Activated CD4-positive, alpha-beta memory T cell treated with anti-CD3 and anti-CD28 coated beads for 36 hours (primary cell): ENCODE measurements at regions not wholly inside any gene's neighbourhood (a gene's known extent, or its start where the extent isn't known, plus 50 kb on each side); places are given as distances from the start of the nearest gene placed in this dataset.

ENCODE experiments used
- CTCF ChIA-PET: fragments of 350-600 bp; sonication (Branson Sonifier 250); formaldehyde crosslinking; loops from one replicate; lab custom pipeline; 2021; ENCODE audit warnings: antibody characterized with exemption, inconsistent platforms; lab: Charles Lee
- POLR2A ChIA-PET: fragments of 350-600 bp; sonication (Branson Sonifier 250); formaldehyde crosslinking; loops from one replicate; lab custom pipeline; 2021; ENCODE audit warnings: antibody characterized with exemption; lab: Charles Lee
- DNase-seq: peaks from one replicate; pipeline ENCODE4 v3.0.0-alpha.2; 2020
- H3K27ac Mint-ChIP-seq: one replicate; pipeline ENCODE4 v1.8.0; 2021; ENCODE audit warnings: mixed read lengths
- H3K27me3 Mint-ChIP-seq: one replicate; pipeline ENCODE4 v1.8.0; 2021; ENCODE audit warnings: mixed read lengths
- H3K36me3 Mint-ChIP-seq: one replicate; pipeline ENCODE4 v1.8.0; 2021; ENCODE audit warnings: mixed read lengths
- H3K4me1 Mint-ChIP-seq: one replicate; pipeline ENCODE4 v1.8.0; 2021; ENCODE audit warnings: low read depth, mixed read lengths
- H3K4me3 Mint-ChIP-seq: one replicate; pipeline ENCODE4 v1.8.0; 2021; ENCODE audit warnings: mild to moderate bottlenecking, mixed read lengths
- H3K9me3 Mint-ChIP-seq: one replicate; pipeline ENCODE4 v1.8.0; 2021; ENCODE audit warnings: mixed read lengths
- intact Hi-C: fragments of 100-400 bp; cut with micrococcal nuclease; formaldehyde crosslinking; loops from one replicate; pipeline ENCODE4 v1.15.1; 2023

DNA sequence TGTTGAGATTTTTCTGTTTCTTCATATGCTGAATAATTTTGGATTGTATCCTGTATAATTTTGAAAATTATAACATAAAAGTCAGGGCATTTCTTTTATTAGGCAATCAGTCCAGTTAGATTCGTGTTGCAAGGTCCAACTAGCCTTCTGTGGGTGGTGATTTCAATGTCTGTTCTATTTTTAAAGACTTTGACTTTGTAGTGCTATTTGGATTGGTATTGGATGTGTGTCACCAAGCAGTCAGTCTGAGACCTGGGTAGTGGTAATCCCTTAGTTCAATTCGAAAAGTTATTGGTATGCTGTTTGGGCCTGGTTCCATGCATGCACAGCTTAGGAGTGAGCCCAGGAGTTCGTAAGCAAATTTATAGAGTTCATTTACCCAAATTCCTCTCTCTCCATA lies 82.2 kb downstream of the EPDR1 start:
- POLR2A ChIA-PET, result no interaction called here
- intact Hi-C loops, result no loop called here
- H3K9me3 Mint-ChIP-seq, result no peaks in the 10 kb centered on the region
- no peaks in the 10 kb centered on the region for H3K4me1 Mint-ChIP-seq
- no peak overlapping the region for H3K4me3 Mint-ChIP-seq
- CTCF ChIA-PET, result no interaction called here
- H3K27ac Mint-ChIP-seq, result no peak overlapping the region
- H3K36me3 Mint-ChIP-seq, result no peaks in the 10 kb centered on the region
- H3K27me3 Mint-ChIP-seq, result peaks cover 3% of the 10 kb centered on the region
- DNase-seq, result no peak

DNA sequence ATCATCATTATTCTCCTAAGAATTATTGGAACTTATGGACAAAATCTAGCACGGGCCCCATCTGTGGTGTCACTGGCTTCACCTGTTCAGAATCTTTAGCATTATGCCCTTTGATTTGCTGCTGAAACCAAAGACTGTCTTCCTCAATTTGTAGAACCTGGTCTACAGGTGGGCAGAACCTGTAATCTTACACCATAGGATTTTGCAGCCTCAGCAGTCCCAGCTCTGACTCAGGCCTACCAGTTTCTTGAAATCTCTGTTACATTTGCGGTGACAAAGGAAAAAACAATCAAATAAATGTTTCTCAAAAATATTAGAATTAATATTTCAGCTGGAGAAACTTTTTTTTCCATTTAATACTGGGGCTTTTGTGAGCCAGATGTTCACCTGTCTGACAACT lies 86.1 kb downstream of the EPDR1 start:
- H3K4me1 Mint-ChIP-seq, result no peaks in the 10 kb centered on the region
- POLR2A ChIA-PET, result no interaction called here
- no peak overlapping the region for H3K4me3 Mint-ChIP-seq
- H3K9me3 Mint-ChIP-seq, result peaks cover 5% of the 10 kb centered on the region
- no peak overlapping the region for H3K27ac Mint-ChIP-seq
- no peak for DNase-seq
- peaks cover 3% of the 10 kb centered on the region for H3K27me3 Mint-ChIP-seq
- no peaks in the 10 kb centered on the region for H3K36me3 Mint-ChIP-seq
- intact Hi-C loops, result no loop called here
- CTCF ChIA-PET, result no interaction called here

DNA sequence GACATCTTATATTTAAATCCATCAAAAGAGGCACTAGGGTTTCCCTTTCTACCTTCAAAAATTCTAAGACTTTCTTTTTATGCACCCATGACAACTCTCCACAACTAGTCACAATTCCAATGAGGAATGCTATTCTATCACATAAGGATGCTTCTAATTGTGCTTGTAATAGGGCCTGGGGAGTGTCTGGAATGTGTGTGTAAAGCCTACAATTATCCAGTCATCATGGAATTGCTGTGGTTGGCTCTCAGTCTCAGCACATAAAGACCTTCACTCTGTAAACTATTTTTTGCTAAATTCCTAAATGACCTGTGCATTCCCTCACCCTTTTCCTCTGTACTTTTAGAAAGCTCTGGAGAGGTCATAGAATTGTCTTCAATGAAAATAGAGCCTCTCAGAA lies 86.7 kb downstream of the EPDR1 start:
- ChIA-PET CTCF (interaction anchor here (1.0 kb wide), 1 partner anchor 90 kb away, joined by 4 read pairs; no protein-coding TSS in a partner anchor), POLR2A (no interaction called here)
- Mint-ChIP-seq H3K4me1 (no peaks in the 10 kb centered on the region), H3K36me3 (no peaks in the 10 kb centered on the region), H3K27ac (no peak overlapping the region), H3K4me3 (no peak overlapping the region), H3K27me3 (peaks cover 3% of the 10 kb centered on the region), H3K9me3 (peaks cover 5% of the 10 kb centered on the region)
- no peak for DNase-seq
- intact Hi-C loops, result no loop called here

DNA sequence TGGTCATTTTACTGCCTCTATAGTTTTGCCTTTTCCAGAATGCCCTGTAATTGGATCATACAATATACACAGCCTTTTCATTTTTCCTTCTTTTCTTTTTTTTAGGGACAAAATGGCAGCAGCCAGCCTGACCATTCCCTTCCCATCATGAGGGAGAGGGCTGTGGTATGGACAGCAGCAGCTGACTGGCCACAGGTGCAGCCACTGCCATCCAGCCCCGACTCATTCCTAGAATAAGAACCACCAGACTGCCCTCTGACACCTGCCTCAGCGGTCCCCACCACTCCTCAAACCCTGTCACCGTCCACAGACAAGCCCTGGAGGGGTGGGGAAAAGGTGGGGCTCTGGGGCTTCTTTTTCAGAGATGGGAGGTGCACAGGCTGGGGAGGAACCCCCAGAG lies 92.8 kb downstream of the EPDR1 start:
- ChIA-PET POLR2A (no interaction called here), CTCF (no interaction called here)
- Mint-ChIP-seq H3K4me3 (no peak overlapping the region), H3K4me1 (no peaks in the 10 kb centered on the region), H3K27ac (no peak overlapping the region), H3K9me3 (peaks cover 5% of the 10 kb centered on the region), H3K27me3 (peaks cover 3% of the 10 kb centered on the region), H3K36me3 (no peaks in the 10 kb centered on the region)
- intact Hi-C loops, result no loop called here
- no peak for DNase-seq

DNA sequence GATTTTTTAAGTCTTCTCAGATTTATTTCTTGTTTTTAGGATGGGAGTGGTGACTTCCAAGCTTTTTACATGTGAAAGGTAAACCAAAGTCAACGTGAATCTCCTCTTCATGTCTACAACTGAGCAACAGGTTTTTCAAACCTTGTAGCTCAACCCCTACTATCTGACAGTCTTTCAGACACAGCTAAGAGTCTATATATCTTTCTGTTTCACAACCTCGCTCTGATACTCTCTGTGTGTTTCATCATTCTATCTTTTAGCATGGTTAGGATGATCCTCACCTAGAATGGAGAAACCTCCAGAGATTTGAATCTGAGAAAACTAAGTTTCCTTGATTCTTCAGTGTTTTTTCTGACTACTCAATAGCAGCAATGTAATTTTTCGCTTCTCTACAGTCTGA lies 96.1 kb downstream of the EPDR1 start:
- Mint-ChIP-seq H3K27me3 (peaks cover 3% of the 10 kb centered on the region), H3K4me3 (no peak overlapping the region), H3K4me1 (no peaks in the 10 kb centered on the region), H3K27ac (no peak overlapping the region), H3K9me3 (no peaks in the 10 kb centered on the region), H3K36me3 (no peaks in the 10 kb centered on the region)
- ChIA-PET POLR2A (no interaction called here), CTCF (no interaction called here)
- DNase-seq, result no peak
- intact Hi-C loops, result no loop called here

DNA sequence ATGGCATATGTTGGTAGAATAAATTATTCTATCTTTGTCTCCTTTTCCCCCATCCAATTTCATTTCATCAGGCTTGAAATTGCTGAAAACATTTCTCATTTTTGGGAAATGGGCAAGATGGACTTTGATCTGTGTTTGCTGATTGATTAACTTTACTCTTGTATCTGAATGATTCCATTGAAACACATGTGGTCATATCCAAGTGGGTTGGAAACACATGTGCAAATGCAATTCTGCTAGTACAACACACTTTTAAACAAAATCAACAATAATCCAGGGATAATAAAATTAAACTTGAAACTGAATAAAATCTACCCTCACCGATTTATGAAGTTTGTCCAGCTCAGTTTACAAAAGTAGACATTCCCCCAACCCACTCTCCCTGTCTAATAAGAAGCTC lies 96.9 kb downstream of the EPDR1 start:
- Mint-ChIP-seq H3K9me3 (no peaks in the 10 kb centered on the region), H3K4me3 (no peak overlapping the region), H3K36me3 (no peaks in the 10 kb centered on the region), H3K4me1 (no peaks in the 10 kb centered on the region), H3K27ac (no peak overlapping the region), H3K27me3 (peaks cover 3% of the 10 kb centered on the region)
- POLR2A ChIA-PET, result no interaction called here
- intact Hi-C loops, result no loop called here
- CTCF ChIA-PET, result no interaction called here
- DNase-seq, result no peak

DNA sequence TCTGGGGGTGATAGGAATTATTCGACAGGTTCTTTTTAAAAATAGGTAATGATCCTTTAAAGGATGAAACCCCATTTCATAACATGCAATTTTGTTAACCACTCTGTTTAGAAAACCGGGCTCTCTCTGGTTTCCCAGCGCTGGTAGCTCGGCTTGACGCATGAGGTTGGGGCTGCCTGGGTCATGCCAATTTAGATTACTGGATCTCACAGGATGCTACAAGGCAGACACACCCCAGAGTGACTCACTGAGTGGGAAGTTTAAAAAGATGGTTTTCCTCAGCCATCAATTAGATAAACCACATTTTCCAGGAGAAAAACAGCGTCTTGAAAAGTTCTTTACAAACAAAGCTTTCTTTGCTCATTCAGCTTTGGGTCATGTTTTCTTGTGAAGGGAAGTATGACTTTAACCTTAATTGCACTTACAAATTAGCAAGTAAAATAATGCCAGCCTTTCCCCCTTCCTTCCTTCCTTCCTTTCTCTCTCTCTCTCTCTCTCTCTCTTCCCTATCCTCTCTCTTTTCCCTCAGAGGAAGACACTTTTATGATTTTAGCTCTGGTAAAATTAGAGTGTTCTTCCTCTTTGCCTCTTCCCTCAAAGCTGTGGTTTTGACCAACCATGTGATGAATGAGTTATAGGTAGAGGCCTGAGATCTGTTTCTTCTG lies 99.8 kb downstream of the EPDR1 start:
- no peak overlapping the region for H3K4me3 Mint-ChIP-seq
- no peaks in the 10 kb centered on the region for H3K4me1 Mint-ChIP-seq
- POLR2A ChIA-PET, result no interaction called here
- H3K27ac Mint-ChIP-seq, result no peak overlapping the region
- intact Hi-C loops, result no loop called here
- H3K9me3 Mint-ChIP-seq, result no peaks in the 10 kb centered on the region
- no peak for DNase-seq
- peaks cover 2% of the 10 kb centered on the region for H3K27me3 Mint-ChIP-seq
- no peaks in the 10 kb centered on the region for H3K36me3 Mint-ChIP-seq
- CTCF ChIA-PET, result no interaction called here

DNA sequence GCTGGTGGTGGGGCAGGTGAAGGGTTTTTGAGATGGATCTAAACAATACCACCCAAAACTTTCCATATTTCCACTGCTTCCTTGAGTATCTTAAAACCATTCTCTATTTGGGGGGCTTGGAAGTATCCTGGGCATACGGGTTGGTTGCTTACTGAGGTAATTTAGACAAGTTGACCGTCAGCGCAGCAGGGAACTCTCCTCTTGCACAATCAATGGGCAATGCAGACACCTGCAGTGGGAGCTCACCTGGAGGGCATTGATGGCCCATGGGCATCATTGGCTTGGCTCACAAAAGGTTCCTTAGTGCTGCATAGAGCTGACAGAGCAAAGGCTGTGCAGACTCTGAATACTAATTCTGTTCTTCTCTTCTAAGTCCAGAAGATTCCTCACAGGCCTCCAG lies 101.5 kb downstream of the EPDR1 start:
- Mint-ChIP-seq H3K36me3 (no peaks in the 10 kb centered on the region), H3K4me3 (no peak overlapping the region), H3K9me3 (no peaks in the 10 kb centered on the region), H3K4me1 (no peaks in the 10 kb centered on the region), H3K27me3 (peaks cover 1% of the 10 kb centered on the region), H3K27ac (no peak overlapping the region)
- intact Hi-C loops, result no loop called here
- ChIA-PET POLR2A (no interaction called here), CTCF (no interaction called here)
- no peak for DNase-seq

DNA sequence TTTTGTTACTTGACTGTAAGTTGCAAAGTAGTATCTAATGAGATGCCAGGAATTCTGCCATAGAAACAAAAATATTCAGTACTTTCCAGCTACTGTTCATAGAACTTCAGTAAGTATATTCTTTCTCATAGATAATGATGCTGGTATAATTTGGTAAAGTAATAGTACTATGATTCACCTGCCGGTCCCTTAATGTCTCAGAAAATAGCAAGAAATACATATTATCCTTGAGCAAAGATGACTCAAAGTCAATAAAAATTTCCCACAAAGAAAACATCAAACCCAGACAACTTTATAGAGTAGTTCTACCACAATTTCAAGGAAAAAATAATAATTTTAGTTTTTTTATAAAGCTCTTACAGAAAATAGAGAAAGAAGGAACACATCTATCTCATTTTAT lies 105.4 kb downstream of the EPDR1 start:
- Mint-ChIP-seq H3K36me3 (no peaks in the 10 kb centered on the region), H3K9me3 (no peaks in the 10 kb centered on the region), H3K4me3 (no peak overlapping the region), H3K4me1 (no peaks in the 10 kb centered on the region), H3K27ac (no peak overlapping the region), H3K27me3 (no peaks in the 10 kb centered on the region)
- DNase-seq, result no peak
- intact Hi-C loops, result no loop called here
- CTCF ChIA-PET, result no interaction called here
- POLR2A ChIA-PET, result no interaction called here

DNA sequence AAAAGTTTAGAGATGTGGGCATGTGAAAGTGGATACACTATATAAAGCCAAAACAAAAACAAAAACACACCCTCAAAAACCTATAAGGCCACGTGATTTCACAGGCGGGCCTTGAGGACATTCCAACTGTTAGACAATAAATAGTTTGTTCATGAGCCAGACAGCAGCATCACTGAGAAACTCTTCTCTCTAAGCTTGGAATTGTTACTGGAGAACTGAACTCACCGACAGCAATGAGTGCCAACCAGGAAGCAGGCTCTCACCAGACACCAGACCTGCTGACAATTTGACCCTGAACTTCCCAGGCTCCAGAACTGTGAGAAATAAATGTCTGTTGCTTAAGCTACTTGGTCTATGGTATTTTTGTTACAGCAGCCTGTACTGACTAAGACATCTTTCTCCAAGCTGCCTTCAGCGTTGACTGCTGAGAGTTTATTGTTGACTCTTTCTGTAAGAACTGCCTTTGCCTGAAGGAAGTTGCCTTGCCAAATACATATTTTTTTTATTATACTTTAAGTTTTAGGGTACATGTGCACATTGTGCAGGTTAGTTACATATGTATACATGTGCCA lies 107.5 kb downstream of the EPDR1 start:
- Mint-ChIP-seq H3K27me3 (no peaks in the 10 kb centered on the region), H3K36me3 (no peaks in the 10 kb centered on the region), H3K9me3 (no peaks in the 10 kb centered on the region), H3K27ac (no peak overlapping the region), H3K4me1 (no peaks in the 10 kb centered on the region), H3K4me3 (no peak overlapping the region)
- DNase-seq, result no peak
- CTCF ChIA-PET, result no interaction called here
- POLR2A ChIA-PET, result no interaction called here
- intact Hi-C loops, result no loop called here

DNA sequence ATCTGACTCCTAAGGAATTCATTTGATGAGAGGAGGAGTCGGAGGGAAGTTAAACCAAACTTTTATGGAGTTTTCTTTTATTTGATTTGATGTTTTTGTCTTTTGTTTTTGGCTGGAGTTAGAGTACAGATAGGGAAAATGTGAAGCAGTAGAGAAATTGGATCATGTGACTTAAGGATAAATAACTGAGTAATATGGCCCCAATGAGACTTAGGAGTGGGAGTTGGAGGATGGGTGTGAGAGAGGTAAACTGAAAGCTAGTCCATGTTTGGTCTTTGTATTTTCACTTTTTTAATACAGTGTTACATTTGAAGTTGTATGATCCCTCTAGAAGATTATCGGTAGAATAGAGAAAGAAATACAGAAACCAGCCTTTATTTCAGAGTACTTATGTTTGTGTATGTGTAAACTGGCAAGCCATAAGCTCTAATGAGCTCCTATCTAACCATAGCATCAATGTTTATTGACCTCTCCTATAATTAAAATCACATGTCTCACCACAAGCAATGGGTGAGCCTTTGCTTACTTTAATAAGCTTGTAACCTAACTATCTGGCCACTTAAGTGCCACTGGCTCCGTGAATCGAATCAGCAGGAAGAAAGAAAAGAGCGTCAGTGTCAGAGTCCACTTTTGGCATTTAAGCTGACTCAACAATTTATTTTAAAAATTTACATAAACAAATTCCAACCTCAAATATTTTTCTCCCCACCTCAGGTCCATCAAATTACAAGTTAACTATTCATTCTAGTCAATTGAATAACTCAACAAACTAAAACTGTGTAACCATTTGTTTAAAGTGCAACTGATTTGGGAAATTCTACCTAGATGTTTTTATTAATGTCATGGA lies 113.8 kb downstream of the EPDR1 start:
- no peak overlapping the region for H3K27ac Mint-ChIP-seq
- H3K9me3 Mint-ChIP-seq, result no peaks in the 10 kb centered on the region
- no peak overlapping the region for H3K4me3 Mint-ChIP-seq
- ChIA-PET POLR2A (no interaction called here), CTCF (no interaction called here)
- H3K27me3 Mint-ChIP-seq, result peaks cover 3% of the 10 kb centered on the region
- no peaks in the 10 kb centered on the region for H3K4me1 Mint-ChIP-seq
- no peak for DNase-seq
- intact Hi-C loops, result no loop called here
- H3K36me3 Mint-ChIP-seq, result no peaks in the 10 kb centered on the region

DNA sequence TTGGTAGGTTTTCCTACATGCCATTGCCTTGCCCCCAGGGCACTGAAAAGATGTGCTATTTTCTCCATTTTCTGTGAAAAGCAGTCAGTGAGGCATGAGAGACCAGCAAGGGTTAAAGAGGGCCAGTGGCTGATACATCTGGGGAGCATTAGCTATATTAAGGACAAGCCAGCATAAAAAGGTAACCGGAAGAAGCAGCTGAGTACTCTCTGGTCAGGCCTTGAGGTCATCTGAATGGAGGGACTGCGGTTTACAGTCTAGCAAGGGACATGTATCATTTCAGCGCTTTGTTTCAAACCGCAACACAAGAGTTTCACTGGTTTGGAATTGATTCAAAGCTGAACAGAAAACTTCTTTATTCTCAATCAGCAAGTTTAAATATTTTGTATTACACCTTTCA lies 120.4 kb downstream of the EPDR1 start:
- H3K36me3 Mint-ChIP-seq, result no peaks in the 10 kb centered on the region
- intact Hi-C loops, result no loop called here

DNA sequence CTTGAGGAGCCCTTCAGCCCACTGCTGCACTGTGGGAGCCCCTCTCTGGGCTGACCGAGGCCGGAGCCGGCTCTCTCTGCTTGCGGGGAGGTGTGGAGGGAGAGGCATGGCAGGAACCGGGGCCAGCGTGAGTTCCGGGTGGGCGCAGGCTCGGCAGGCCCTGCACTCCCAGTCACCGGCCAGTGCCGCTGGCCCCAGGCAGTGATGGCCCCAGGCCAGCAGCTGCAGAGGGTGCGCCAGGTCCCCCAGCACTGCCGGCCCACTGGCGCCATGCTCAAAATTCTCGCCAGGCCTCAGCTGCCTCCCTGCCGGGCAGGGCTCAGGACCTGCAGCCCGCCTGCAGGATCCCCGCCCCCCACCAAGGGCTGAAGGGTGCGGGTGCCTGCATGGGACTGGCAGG lies 128.4 kb upstream of the STARD3NL start:
- Mint-ChIP-seq H3K27me3 (peaks cover 7% of the 10 kb centered on the region), H3K27ac (no peak overlapping the region), H3K4me1 (no peaks in the 10 kb centered on the region), H3K4me3 (no peak overlapping the region), H3K9me3 (no peaks in the 10 kb centered on the region), H3K36me3 (no peaks in the 10 kb centered on the region)
- intact Hi-C loops, result no loop called here
- ChIA-PET CTCF (no interaction called here), POLR2A (no interaction called here)
- DNase-seq, result no peak

More for the DNA sequence above, 120.4 kb downstream of the EPDR1 start:
- ChIA-PET POLR2A (no interaction called here), CTCF (no interaction called here)
- no peaks in the 10 kb centered on the region for H3K9me3 Mint-ChIP-seq
- no peaks in the 10 kb centered on the region for H3K27me3 Mint-ChIP-seq
- no peak for DNase-seq
- no peak overlapping the region for H3K4me3 Mint-ChIP-seq
- H3K27ac Mint-ChIP-seq, result no peak overlapping the region
- H3K4me1 Mint-ChIP-seq, result no peaks in the 10 kb centered on the region
